LHCN-M2 (cell line): ENCODE measurements at regions not wholly inside any gene's neighbourhood (a gene's known extent, or its start where the extent isn't known, plus 50 kb on each side); places are given as distances from the start of the nearest gene placed in this dataset.

Source experiments
- DNase-seq: peaks from one replicate; pipeline ENCODE4 v3.0.0-alpha.2; 2012; ENCODE audit warnings: low read depth

GRCh38 chr7:72524037-72524436 lies 111.9 kb upstream of the CALN1 start:
- DNase-seq, result no peak

- DNase-seq, result no peak
Observed at GRCh38 chr7:72504061-72504706, 92.0 kb upstream of the CALN1 start.

GRCh38 chr7:72503644-72504043 lies 91.5 kb upstream of the CALN1 start:
- no peak for DNase-seq

- DNase-seq, result no peak
Observed at GRCh38 chr7:72494807-72495206, 82.7 kb upstream of the CALN1 start.

GRCh38 chr7:72493850-72494661 lies 81.9 kb upstream of the CALN1 start:
- peak; percentile 51 for DNase-seq

- no peak for DNase-seq
Observed at GRCh38 chr7:72492461-72493065, 80.4 kb upstream of the CALN1 start.

GRCh38 chr7:72490301-72490700 lies 78.2 kb upstream of the CALN1 start:
- DNase-seq, result no peak

GRCh38 chr7:72481934-72482333 lies 69.8 kb upstream of the CALN1 start:
- no peak for DNase-seq

- DNase-seq, result no peak
Observed at GRCh38 chr7:72476608-72477305, 64.6 kb upstream of the CALN1 start.

GRCh38 chr7:72467237-72467636 lies 55.1 kb upstream of the CALN1 start:
- DNase-seq, result no peak

GRCh38 chr7:72466797-72467196 lies 54.7 kb upstream of the CALN1 start:
- DNase-seq, result no peak

- no peak for DNase-seq
Observed at GRCh38 chr7:72465521-72465920, 53.4 kb upstream of the CALN1 start.

GRCh38 chr7:72462311-72462710 lies 50.2 kb upstream of the CALN1 start:
- DNase-seq, result no peak
